ENCODE measurements at regions not wholly inside any gene's neighbourhood (a gene's known extent, or its start where the extent isn't known, plus 50 kb on each side); places are given as distances from the start of the nearest gene placed in this dataset.
A peak's percentile ranks its signal among the peaks of the same experiment; 100 is the strongest.
"Not testable (repeated sequence)": the region's sequence is repeated elsewhere in the genome, so short reads cannot be mapped to it uniquely, and the experiment has no call there.

DNA sequence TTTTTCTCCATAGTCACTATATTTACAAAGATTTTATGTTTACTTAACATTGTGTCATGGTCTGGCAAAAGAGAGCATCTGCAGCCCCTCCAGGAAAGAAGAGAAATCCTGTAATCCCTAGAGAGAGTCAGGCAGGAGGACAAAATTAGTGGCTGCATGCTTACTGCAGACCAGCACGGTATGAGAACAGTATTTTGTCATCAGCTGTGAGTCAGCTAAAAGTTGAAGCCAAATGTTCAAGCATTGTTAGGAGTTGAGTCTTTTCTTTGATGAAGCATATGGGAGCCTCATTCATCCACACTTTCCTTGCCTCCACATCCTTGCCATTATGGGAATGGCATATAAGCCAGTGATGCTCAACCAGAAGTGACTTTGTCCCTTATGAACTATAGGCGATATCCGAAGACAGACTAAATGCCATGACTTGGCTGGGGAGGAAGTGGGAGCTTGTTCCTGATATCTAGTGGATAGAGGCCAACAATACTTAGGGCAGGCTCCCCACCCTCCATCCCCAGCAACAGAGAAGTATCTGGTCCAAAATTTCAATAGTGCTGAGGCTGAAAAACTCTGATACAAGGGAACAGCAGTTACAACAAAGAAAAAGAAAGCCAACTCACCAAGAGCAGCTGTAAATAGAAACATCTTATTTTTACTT is 112.0 kb upstream of the OR5AK2 start:
- no peak for DNase-seq

- no peak for DNase-seq
These were observed 106.7 kb upstream of the OR9G4 start for GRCh38 chr11:56855217-56855616.

DNA sequence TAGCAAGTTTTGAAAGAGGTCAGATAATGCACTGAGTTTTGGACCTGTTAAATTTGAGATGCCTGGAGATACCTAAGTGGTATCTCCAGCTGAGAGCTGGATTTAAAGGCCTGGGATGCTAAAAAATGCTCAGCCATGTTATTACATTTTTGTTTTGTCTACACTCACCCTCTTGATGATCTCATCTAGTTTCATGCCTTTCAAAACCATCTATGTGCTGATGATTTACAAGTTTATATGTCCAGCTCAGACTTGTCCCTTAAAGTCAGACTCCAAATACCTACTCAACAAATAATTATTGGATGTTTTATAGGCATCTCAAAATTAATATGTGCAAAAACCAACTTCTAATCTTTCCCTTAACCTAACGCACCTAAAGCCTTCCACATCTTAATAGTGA is 103.6 kb upstream of the OR9G4 start:
- no peak for DNase-seq

GRCh38 chr11:56849852-56850251 is 101.4 kb upstream of the OR9G4 start:
- DNase-seq = no peak

GRCh38 chr11:56849250-56849649 is 100.8 kb upstream of the OR9G4 start:
- DNase-seq = no peak

- no peak for DNase-seq
These were observed 99.8 kb upstream of the OR9G4 start for GRCh38 chr11:56848141-56848809.

DNA sequence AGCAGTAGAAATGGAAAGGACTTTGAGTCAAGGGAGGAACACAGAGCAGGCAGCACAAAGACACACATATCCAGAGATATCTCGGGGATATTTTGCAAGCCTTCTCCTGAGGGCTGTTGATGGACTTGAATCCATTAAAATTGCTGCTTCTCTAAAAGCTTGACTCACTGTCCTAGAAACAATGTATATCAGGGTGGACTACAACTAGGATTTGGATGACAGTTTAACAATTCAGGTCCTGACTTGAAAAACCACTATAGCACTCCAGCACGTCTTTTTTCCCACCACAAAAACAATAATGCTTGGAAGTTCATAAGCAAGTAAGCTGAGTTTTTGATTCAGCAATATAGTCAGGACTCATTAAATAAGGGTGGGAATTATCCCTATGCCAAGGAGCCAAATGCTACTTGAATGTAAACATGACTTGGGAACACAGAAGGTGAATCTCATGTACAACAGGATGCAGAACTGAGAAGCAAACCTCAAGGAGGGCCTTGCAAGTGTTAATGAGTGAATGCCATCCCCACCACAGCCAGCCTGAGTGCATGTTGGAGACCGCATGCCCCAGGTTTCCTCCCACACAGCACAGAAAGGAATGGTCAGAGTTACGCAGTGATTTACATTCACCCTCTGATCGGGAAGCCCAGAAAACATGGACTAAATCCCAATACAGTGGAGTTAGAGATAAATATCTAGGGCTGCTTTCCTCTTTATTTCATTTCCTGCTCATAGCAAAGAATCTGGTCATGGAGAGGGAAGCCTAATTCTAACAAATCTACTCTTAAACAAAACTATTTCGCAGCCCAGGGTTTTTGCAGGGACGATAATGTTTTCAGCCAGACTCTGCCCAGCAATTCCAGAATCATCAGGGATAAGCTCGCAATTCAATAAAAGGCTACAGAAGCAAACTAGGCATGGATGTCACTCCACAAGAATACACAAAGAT is 98.4 kb upstream of the OR9G4 start:
- DNase-seq = no peak

- no peak for DNase-seq
These were observed 96.7 kb upstream of the OR9G4 start for GRCh38 chr11:56845121-56845732.

DNA sequence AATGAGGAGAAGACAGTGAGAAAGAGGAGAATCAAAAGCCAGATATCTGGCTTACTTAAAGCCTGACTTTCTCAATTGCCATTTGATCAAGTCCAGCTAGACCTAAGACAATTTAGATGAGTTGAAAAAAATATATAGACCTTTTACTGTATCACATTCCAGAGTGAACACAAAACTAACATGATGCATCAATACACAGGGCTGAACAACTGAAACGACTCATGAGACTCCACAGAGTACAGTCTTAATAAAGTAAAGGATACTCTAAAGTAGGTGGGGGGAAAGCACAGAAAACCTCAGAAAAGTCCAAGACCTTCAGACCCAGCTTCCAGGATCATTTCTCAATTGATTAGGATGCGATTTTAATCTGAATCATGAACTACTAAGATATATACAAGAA is 95.3 kb upstream of the OR9G4 start:
- DNase-seq = no peak

- DNase-seq = no peak
These were observed 94.6 kb upstream of the OR9G4 start for GRCh38 chr11:56842814-56843794.

GRCh38 chr11:56841210-56841810 is 92.8 kb upstream of the OR9G4 start:
- DNase-seq = peak; percentile 59

DNA sequence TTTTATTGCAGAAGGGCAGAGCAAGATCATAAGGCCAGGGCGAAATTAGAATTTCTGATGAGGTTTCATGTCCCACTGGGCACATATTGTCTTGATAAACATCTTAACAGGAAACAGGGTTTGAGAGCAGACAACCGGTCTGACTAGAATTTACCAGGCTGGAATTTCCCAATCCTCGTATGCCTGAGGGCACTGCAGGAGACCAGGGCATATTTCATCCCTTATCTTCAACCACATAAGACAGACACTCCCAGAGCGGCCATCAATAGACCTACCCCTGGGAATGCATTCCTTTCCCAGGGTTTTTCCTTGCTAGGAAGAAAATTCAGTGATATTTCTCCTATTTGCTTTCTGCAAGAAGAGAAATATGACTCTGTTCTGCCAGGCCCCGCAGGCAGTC is 78.9 kb upstream of the OR9G4 start:
- not testable (repeated sequence) for DNase-seq

DNA sequence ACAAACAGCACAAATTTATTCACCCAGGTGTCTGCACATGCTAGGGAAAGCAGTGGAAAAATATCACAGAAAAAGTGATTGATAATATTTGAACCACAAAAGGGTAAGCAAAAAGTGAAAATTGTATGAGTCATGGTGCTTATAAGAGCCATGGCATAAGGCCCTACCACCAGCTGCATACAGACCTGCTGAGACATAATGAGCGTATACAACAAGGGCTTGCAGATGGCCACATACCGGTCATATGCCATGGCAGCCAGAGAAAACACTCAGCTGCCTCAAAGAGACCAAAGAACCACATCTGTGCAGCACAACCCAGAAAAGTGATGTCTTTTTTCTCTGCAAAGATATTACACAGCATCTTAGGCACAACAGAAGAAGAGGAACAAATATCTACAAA is 71.4 kb upstream of the OR9G4 start:
- DNase-seq = no peak

DNA sequence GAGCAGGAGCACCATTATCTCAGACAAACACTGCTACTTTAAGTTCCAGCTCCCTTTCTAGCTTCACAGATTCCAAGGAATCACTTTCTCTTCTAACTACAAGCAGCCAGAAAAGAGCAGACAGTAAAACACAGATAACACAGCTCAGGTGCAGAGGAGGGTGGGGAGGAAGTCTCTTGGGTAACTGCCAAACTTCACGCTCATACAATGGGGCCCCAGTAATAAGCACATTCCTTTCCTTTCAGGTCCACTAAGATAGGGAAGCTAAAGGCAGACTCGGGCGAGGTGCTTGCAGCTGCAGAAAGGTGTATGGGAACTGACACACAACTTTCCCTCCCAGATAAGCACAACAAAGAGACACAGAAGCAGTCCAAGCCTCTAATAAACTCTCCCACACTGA is 69.2 kb upstream of the OR9G4 start:
- DNase-seq = no peak

- no peak for DNase-seq
These were observed 67.8 kb upstream of the OR9G4 start for GRCh38 chr11:56816259-56816658.

- no peak for DNase-seq
These were observed 59.8 kb upstream of the OR9G4 start for GRCh38 chr11:56808326-56808725.

DNA sequence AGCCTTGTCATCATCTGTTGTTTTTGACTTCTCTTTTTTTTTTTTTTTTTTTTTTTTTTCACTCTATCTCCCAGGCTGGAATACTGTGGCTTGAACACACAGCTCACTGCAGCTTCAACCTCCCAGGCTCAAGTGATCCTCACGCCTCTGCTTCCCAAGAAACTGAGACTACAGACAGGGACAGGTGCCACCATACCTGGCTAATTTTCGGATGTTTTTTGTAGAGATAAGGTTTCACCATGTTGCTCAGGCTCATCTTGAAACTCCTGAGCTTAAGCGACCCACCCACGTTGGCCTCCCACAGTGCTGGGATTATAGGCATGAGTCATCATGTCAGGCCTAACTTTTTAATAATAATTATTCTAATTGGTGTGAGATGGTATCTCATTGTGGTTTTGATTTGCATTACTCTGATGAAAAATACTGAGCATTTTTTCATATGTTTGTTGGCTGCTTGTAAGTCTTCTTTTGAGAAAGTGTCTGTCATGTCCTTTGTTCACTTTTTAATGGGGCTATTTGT is 51.3 kb upstream of the OR9G4 start:
- no peak for DNase-seq
